Endothelial cell of umbilical vein (primary cell): ENCODE measurements at regions not wholly inside any gene's neighbourhood (a gene's known extent, or its start where the extent isn't known, plus 50 kb on each side); places are given as distances from the start of the nearest gene placed in this dataset.

Source experiments
- CTCF ChIP-seq, 2 donors: IDR thresholded peaks; 1 replicate in 1 of 2; 2 replicates in 1 of 2; pipeline ENCODE4 v1.5.1; 2011; ENCODE audit warnings: low read length in 2 of 2, mild to moderate bottlenecking in 2 of 2, moderate library complexity in 2 of 2, control low read depth in 1 of 2, inconsistent platforms in 1 of 2, low read depth in 1 of 2; ENCODE audit not compliant: insufficient read depth in 1 of 2; ENCODE audit errors: extremely low read depth in 1 of 2
- FOS ChIP-seq: IDR thresholded peaks from 2 replicates; pipeline ENCODE4 v1.6.1; 2011; ENCODE audit warnings: mild to moderate bottlenecking, low read length, moderate library complexity, borderline replicate concordance; ENCODE audit not compliant: insufficient read depth
- MAX ChIP-seq: IDR thresholded peaks from 2 replicates; pipeline ENCODE4 v1.6.1; 2011; ENCODE audit not compliant: insufficient read depth, insufficient read length
- MYC ChIP-seq: IDR thresholded peaks from one replicate; pipeline ENCODE4 v1.6.1; 2011; ENCODE audit warnings: mild to moderate bottlenecking, low read depth, low read length
- POLR2A ChIP-seq: IDR thresholded peaks from 2 replicates; pipeline ENCODE4 v1.6.1; 2012; ENCODE audit warnings: low read depth, mild to moderate bottlenecking, control low read depth, low read length
- POLR2AphosphoS5 ChIP-seq: IDR thresholded peaks from 2 replicates; pipeline ENCODE4 v1.6.1; 2012; ENCODE audit warnings: low read depth, mild to moderate bottlenecking, control low read depth, low read length, moderate library complexity; ENCODE audit not compliant: insufficient read depth

- no peak for TF ChIP-seq MYC
- TF ChIP-seq POLR2AphosphoS5: no peak
- no peak for TF ChIP-seq CTCF (IDR thresholded peaks at IDR 0.05; ENCODE audit: extremely low read depth in 1 of 2, insufficient read depth in 1 of 2, low read depth in 1 of 2, low read length in 2 of 2)
- TF ChIP-seq MAX: no peak
- no peak for TF ChIP-seq POLR2A
- no peak for TF ChIP-seq FOS
Measured at GRCh38 chr6:140061110-140062042, 686.9 kb upstream of the CITED2 start.
